GM23248 (cell line): ENCODE measurements at regions not wholly inside any gene's neighbourhood (a gene's known extent, or its start where the extent isn't known, plus 50 kb on each side); places are given as distances from the start of the nearest gene placed in this dataset.

Experiments
- EZH2 ChIP-seq: fragments of 200-600 bp; sonication (generic); IDR thresholded peaks from 2 replicates; pipeline ENCODE4 v1.6.1; 2018; ENCODE audit warnings: antibody characterized with exemption, mild to moderate bottlenecking; ENCODE audit not compliant: insufficient read depth, poor library complexity, severe bottlenecking
- EZH2phosphoT487 ChIP-seq: fragments of 200-600 bp; sonication (generic); IDR thresholded peaks from 2 replicates; pipeline ENCODE4 v1.6.1; 2018; ENCODE audit warnings: antibody characterized with exemption, moderate library complexity, mild to moderate bottlenecking, low read depth; ENCODE audit not compliant: insufficient read depth

DNA sequence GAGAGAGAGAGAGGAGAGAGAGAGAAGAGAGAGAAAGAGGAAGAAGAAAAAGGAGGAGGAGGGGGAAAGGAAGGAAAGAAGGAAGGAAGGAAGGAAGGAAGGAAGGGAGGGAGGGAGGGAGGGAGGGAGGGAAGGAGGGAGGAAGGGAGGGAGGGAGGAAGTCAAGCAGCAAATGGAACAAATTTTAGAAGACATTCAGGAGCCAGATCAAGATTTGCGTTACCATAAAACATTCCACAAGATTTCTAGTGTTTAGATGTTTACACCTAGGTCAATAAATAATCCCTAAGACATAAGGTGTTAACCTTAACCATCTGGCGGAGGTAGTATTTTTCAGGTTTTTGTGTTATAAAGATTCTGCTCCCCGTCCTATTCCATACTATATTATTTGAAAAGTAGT lies 1320.1 kb upstream of the PRMT6 start:
- TF ChIP-seq EZH2, result no peak
- no peak for TF ChIP-seq EZH2phosphoT487
